Nephron progenitor cell (in vitro differentiated cells): ENCODE measurements at regions not wholly inside any gene's neighbourhood (a gene's known extent, or its start where the extent isn't known, plus 50 kb on each side); places are given as distances from the start of the nearest gene placed in this dataset.

Experiments
- DNase-seq: peaks from one replicate; pipeline ENCODE4 v3.0.0; 2021
- H3K27ac Mint-ChIP-seq: 2 replicates; pipeline ENCODE4 v1.8.0; 2021; ENCODE audit warnings: mild to moderate bottlenecking, moderate library complexity, mixed read lengths
- H3K27me3 Mint-ChIP-seq: 2 replicates; pipeline ENCODE4 v1.8.0; 2021; ENCODE audit warnings: mild to moderate bottlenecking, low read depth, mixed read lengths; ENCODE audit not compliant: poor library complexity
- H3K36me3 Mint-ChIP-seq: 2 replicates; pipeline ENCODE4 v1.8.0; 2021; ENCODE audit warnings: low read depth, mixed read lengths
- H3K4me1 Mint-ChIP-seq: 2 replicates; pipeline ENCODE4 v1.8.0; 2021; ENCODE audit warnings: mixed read lengths
- H3K4me3 Mint-ChIP-seq: 2 replicates; pipeline ENCODE4 v1.8.0; 2021; ENCODE audit warnings: mild to moderate bottlenecking, moderate library complexity, mixed read lengths
- H3K9me3 Mint-ChIP-seq: 2 replicates; pipeline ENCODE4 v1.8.0; 2021; ENCODE audit warnings: mild to moderate bottlenecking, moderate library complexity, mixed read lengths
- CTCF ChIP-seq: fragments of 200-600 bp; sonication (generic); IDR thresholded peaks from 2 replicates; pipeline ENCODE4 v1.5.0; 2021; ENCODE audit warnings: antibody characterized with exemption

GRCh38 chr18:64720781-64721464 is 572.0 kb upstream of the LINC00305 start:
- TF ChIP-seq CTCF: no peak
- Mint-ChIP-seq H3K4me3 (no peak overlapping the region), H3K27ac (peak overlapping the region; percentile 88), H3K9me3 (peaks cover 8% of the 10 kb centered on the region), H3K36me3 (peaks cover 5% of the 10 kb centered on the region), H3K27me3 (no peaks in the 10 kb centered on the region), H3K4me1 (peaks cover 35% of the 10 kb centered on the region)
- peak; percentile 15 for DNase-seq

DNA sequence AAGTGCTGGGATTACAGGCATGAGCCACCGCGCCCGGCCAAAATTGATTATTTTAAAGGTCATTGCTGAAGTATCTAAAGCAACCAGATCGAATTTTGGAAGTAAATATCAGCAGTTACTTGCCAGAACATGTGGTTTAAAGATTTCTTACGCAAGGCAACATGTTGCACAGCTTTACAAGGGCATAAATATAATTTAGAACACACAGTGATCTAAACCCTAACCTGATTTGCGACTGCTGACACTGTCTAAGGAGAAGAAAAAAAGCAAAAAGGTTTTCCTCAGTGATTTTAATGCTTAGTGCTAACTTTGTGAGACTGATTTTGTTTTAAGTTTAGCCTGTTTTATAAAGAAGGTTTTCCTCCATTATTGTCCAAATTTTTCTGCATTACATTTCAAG is 569.9 kb upstream of the LINC00305 start:
- H3K27me3 Mint-ChIP-seq: no peaks in the 10 kb centered on the region
- no peak overlapping the region for H3K27ac Mint-ChIP-seq
- H3K9me3 Mint-ChIP-seq: no peaks in the 10 kb centered on the region
- H3K4me3 Mint-ChIP-seq: no peak overlapping the region
- H3K36me3 Mint-ChIP-seq: no peaks in the 10 kb centered on the region
- H3K4me1 Mint-ChIP-seq: peaks cover 30% of the 10 kb centered on the region
- DNase-seq: no peak
- TF ChIP-seq CTCF: no peak

DNA sequence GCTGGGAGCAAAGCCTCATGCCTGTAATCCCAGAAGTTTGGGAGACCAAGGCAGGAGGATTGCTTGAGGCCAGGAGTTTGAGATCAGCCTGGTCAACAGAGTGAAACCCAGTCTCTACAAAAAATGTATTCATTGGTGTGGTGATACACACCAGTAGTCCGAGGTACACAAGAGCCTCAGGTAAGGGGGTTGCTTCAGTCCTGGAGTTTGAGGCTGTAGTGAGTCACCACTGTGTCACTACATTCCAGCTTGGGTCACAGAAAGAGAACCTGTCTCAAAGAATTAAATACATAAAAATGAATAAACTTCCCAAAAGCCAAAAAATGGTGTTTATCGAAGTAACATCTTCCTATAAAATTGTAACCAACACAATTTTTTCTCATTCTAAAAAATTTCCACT is 568.1 kb upstream of the LINC00305 start:
- H3K36me3 Mint-ChIP-seq: no peaks in the 10 kb centered on the region
- no peak overlapping the region for H3K27ac Mint-ChIP-seq
- TF ChIP-seq CTCF: no peak
- H3K4me3 Mint-ChIP-seq: no peak overlapping the region
- DNase-seq: no peak
- no peaks in the 10 kb centered on the region for H3K27me3 Mint-ChIP-seq
- H3K9me3 Mint-ChIP-seq: no peaks in the 10 kb centered on the region
- H3K4me1 Mint-ChIP-seq: peaks cover 28% of the 10 kb centered on the region

- no peaks in the 10 kb centered on the region for H3K9me3 Mint-ChIP-seq
- no peaks in the 10 kb centered on the region for H3K36me3 Mint-ChIP-seq
- no peaks in the 10 kb centered on the region for H3K27me3 Mint-ChIP-seq
- peaks cover 4% of the 10 kb centered on the region for H3K4me1 Mint-ChIP-seq
- no peak for DNase-seq
- H3K4me3 Mint-ChIP-seq: no peak overlapping the region
- H3K27ac Mint-ChIP-seq: no peak overlapping the region
- no peak for TF ChIP-seq CTCF
These were observed 565.2 kb upstream of the LINC00305 start for GRCh38 chr18:64714086-64714485.

GRCh38 chr18:64713284-64713683 is 564.4 kb upstream of the LINC00305 start:
- H3K27ac Mint-ChIP-seq: no peak overlapping the region
- no peaks in the 10 kb centered on the region for H3K4me1 Mint-ChIP-seq
- no peak for TF ChIP-seq CTCF
- no peaks in the 10 kb centered on the region for H3K27me3 Mint-ChIP-seq
- no peak for DNase-seq
- no peaks in the 10 kb centered on the region for H3K36me3 Mint-ChIP-seq
- H3K4me3 Mint-ChIP-seq: no peak overlapping the region
- no peaks in the 10 kb centered on the region for H3K9me3 Mint-ChIP-seq

GRCh38 chr18:64712035-64712434 is 563.1 kb upstream of the LINC00305 start:
- Mint-ChIP-seq H3K36me3 (no peaks in the 10 kb centered on the region), H3K4me3 (no peak overlapping the region), H3K27ac (no peak overlapping the region), H3K4me1 (no peaks in the 10 kb centered on the region), H3K9me3 (no peaks in the 10 kb centered on the region), H3K27me3 (no peaks in the 10 kb centered on the region)
- no peak for TF ChIP-seq CTCF
- DNase-seq: no peak
